ENCODE measurements at regions not wholly inside any gene's neighbourhood (a gene's known extent, or its start where the extent isn't known, plus 50 kb on each side); places are given as distances from the start of the nearest gene placed in this dataset.

DNA sequence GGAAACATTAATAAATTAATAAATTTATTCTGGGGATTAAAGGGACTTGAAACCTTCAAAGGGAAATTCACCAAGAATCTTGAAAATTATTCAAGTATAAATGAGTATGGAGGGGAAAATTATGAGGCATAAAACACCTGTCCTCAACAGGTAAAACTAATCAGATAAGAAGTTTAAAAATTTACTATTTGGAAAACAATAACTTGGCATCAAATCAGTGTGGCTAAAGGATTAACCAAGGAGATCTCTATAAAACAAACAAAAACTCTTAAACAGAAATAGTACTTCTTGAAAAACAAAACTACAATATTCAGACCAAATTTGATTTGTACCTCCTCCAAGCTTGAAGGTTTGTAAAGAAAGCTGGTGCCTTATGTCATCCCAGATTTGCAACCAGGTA, 66.4 kb upstream of the ZNF804B start:
- Histone ChIP-seq H3K14ac (ENCODE audit: insufficient read length) (no peak overlapping the region), H3K23ac (ENCODE audit: insufficient read length) (no peak overlapping the region), H2BK5ac (ENCODE audit: low read depth, low read length) (no peak overlapping the region), H3K56ac (replicated peaks; ENCODE audit: insufficient read length, low read depth, low read length) (no peak overlapping the region), H2AFZ (ENCODE audit: low read length) (no peak overlapping the region), H3K23me2 (ENCODE audit: low read depth, low read length) (no peaks in the 10 kb centered on the region), H3K4me2 (ENCODE audit: insufficient read depth in 1 of 2, low read depth in 2 of 2, low read length in 2 of 2) (no peak overlapping the region), H4K20me1 (replicated peaks in 1 of 2; ENCODE audit: control insufficient read depth in 1 of 2, insufficient read depth in 2 of 2, low read length in 2 of 2) (no peaks in the 10 kb centered on the region), H4K5ac (ENCODE audit: insufficient read length, low read depth, low read length) (no peak overlapping the region), H4K8ac (ENCODE audit: extremely low read depth, insufficient read depth, low read length) (no peak overlapping the region), H3K4me1 (replicated peaks in 1 of 4; ENCODE audit: control insufficient read depth in 3 of 4, insufficient read depth in 4 of 4, low read length in 3 of 4) (no peaks in the 10 kb centered on the region; a peak in 1 of 7 replicates), H3K9me3 (ENCODE audit: insufficient read depth in 2 of 2, low read depth in 1 of 2, low read length in 1 of 2) (no peaks in the 10 kb centered on the region), H2BK120ac (replicated peaks; ENCODE audit: low read depth, low read length) (no peak overlapping the region), H3K27me3 (replicated peaks in 1 of 4; ENCODE audit: control insufficient read depth in 3 of 4, extremely low read depth in 1 of 4, insufficient read depth in 3 of 4, low read length in 3 of 4) (no peaks in the 10 kb centered on the region), H3K4me3 (ENCODE audit: extremely low read depth in 1 of 4, insufficient read depth in 2 of 4, low read depth in 3 of 4, low read length in 4 of 4) (no peak overlapping the region), H3K79me1 (ENCODE audit: low read depth, low read length) (no peaks in the 10 kb centered on the region), H3K18ac (ENCODE audit: extremely low read depth, low read length) (no peak overlapping the region), H2AK5ac (ENCODE audit: low read depth, low read length) (no peak overlapping the region), H4K91ac (replicated peaks; ENCODE audit: insufficient read length, low read length) (no peak overlapping the region), H3K36me3 (ENCODE audit: control insufficient read depth in 2 of 4, insufficient read depth in 4 of 4, low read length in 3 of 4) (no peaks in the 10 kb centered on the region), H3K27ac (ENCODE audit: low read depth, low read length) (no peak overlapping the region), H2BK15ac (ENCODE audit: low read length) (no peak overlapping the region), H3K9ac (replicated peaks in 1 of 4; ENCODE audit: extremely low read depth in 1 of 4, low read depth in 3 of 4, low read length in 3 of 4) (no peak overlapping the region), H3K79me2 (ENCODE audit: control insufficient read depth in 1 of 2, insufficient read depth in 2 of 2, low read length in 2 of 2) (no peaks in the 10 kb centered on the region), H3K4ac (replicated peaks; ENCODE audit: insufficient read length, low read depth, low read length) (no peak overlapping the region), H2BK20ac (ENCODE audit: low read length) (no peak overlapping the region), H2BK12ac (ENCODE audit: low read depth, low read length) (no peak overlapping the region)
- no peak for DNase-seq (ENCODE audit: low read depth in 1 of 2, low spot score in 2 of 2)
- TF ChIP-seq BCL11A (IDR thresholded peaks at IDR 0.05; ENCODE audit: low read depth in 2 of 2, low read length in 2 of 2): no peak
- TF ChIP-seq NRF1 (IDR thresholded peaks at IDR 0.05; ENCODE audit: low read depth, low read length): no peak
- TF ChIP-seq GABPA (IDR thresholded peaks at IDR 0.05; ENCODE audit: borderline replicate concordance, insufficient read depth, low read length): no peak
- TF ChIP-seq, protein P1, sequence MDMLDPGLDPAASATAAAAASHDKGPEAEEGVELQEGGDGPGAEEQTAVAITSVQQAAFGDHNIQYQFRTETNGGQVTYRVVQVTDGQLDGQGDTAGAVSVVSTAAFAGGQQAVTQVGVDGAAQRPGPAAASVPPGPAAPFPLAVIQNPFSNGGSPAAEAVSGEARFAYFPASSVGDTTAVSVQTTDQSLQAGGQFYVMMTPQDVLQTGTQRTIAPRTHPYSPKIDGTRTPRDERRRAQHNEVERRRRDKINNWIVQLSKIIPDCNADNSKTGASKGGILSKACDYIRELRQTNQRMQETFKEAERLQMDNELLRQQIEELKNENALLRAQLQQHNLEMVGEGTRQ (IDR thresholded peaks at IDR 0.05; ENCODE audit: low read length): no peak
- no peak for TF ChIP-seq ASH2L (IDR thresholded peaks at IDR 0.05; ENCODE audit: low read length)
- TF ChIP-seq CBX8 (IDR thresholded peaks at IDR 0.05; ENCODE audit: borderline replicate concordance, low read depth, low read length): no peak
- TF ChIP-seq, protein P2, sequence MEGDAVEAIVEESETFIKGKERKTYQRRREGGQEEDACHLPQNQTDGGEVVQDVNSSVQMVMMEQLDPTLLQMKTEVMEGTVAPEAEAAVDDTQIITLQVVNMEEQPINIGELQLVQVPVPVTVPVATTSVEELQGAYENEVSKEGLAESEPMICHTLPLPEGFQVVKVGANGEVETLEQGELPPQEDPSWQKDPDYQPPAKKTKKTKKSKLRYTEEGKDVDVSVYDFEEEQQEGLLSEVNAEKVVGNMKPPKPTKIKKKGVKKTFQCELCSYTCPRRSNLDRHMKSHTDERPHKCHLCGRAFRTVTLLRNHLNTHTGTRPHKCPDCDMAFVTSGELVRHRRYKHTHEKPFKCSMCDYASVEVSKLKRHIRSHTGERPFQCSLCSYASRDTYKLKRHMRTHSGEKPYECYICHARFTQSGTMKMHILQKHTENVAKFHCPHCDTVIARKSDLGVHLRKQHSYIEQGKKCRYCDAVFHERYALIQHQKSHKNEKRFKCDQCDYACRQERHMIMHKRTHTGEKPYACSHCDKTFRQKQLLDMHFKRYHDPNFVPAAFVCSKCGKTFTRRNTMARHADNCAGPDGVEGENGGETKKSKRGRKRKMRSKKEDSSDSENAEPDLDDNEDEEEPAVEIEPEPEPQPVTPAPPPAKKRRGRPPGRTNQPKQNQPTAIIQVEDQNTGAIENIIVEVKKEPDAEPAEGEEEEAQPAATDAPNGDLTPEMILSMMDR (IDR thresholded peaks at IDR 0.05; ENCODE audit: control extremely low read depth in 1 of 3, insufficient read depth in 1 of 3, low read depth in 1 of 3, low read length in 3 of 3): no peak
- TF ChIP-seq NANOG (IDR thresholded peaks at IDR 0.05; ENCODE audit: insufficient read depth, low read depth, low read length, poor library complexity, severe bottlenecking): no peak
- TF ChIP-seq SP2 (IDR thresholded peaks at IDR 0.05; ENCODE audit: low read length): no peak
- ChIA-PET POLR2A (ENCODE audit: partially characterized antibody) (no interaction called here), CTCF (ENCODE audit: partially characterized antibody) (no interaction called here)
- FAIRE-seq: no peak
